Muscle layer of colon (tissue), 2 donors: ENCODE measurements at regions not wholly inside any gene's neighbourhood (a gene's known extent, or its start where the extent isn't known, plus 50 kb on each side); places are given as distances from the start of the nearest gene placed in this dataset.

ENCODE experiments used
- H3K27ac ChIP-seq: one replicate; pipeline ENCODE4 v1.7.0; 2013; ENCODE audit warnings: low read depth, mild to moderate bottlenecking, low read length, moderate library complexity
- H3K27me3 ChIP-seq, 2 donors: one replicate each; pipeline ENCODE4 v1.7.0; 2013; ENCODE audit warnings: low read length in 2 of 2, mild to moderate bottlenecking in 2 of 2; ENCODE audit not compliant: insufficient read depth in 2 of 2, control insufficient read depth in 1 of 2
- H3K36me3 ChIP-seq: one replicate; pipeline ENCODE4 v1.7.0; 2013; ENCODE audit warnings: mild to moderate bottlenecking, low read length; ENCODE audit not compliant: insufficient read depth
- H3K4me1 ChIP-seq: one replicate; pipeline ENCODE4 v1.7.0; 2013; ENCODE audit warnings: mild to moderate bottlenecking, low read length; ENCODE audit not compliant: insufficient read depth
- H3K4me3 ChIP-seq, 2 donors: one replicate each; pipeline ENCODE4 v1.7.0; 2013; ENCODE audit warnings: low read length in 2 of 2, low read depth in 1 of 2, mild to moderate bottlenecking in 1 of 2, moderate library complexity in 1 of 2
- H3K9ac ChIP-seq: one replicate; pipeline ENCODE4 v1.7.0; 2013; ENCODE audit warnings: low read length
- H3K9me3 ChIP-seq: one replicate; pipeline ENCODE4 v1.7.0; 2013; ENCODE audit warnings: mild to moderate bottlenecking, low read length
- donor health status: abdominal sarcoma.
- donor health status: Adenocarcinoma of cecum.

DNA sequence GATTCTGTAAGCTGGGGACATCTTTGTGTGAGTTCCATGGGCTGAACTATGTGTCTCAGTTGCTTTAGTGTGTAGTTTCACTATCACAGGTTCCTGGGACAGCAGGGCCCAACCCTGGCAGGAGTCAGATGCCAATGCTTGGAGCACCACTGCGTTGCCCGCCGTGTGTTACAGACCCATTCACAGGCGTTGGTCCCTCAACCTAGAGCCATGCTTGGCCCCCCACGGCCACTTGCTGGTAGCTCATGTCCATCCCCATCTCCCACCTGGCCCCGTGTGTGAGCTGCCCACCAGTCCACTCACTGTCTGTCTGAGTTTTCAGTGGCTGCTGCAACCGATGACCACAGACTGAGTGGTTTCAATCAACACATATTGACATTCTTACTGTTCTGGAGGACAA lies 546.9 kb downstream of the TCERG1L start:
- Histone ChIP-seq H3K4me3 (no peak overlapping the region), H3K4me1 (no peaks in the 10 kb centered on the region), H3K27me3 (no peaks in the 10 kb centered on the region), H3K36me3 (no peaks in the 10 kb centered on the region), H3K9ac (no peak overlapping the region), H3K9me3 (peaks cover 6% of the 10 kb centered on the region), H3K27ac (no peak overlapping the region)

DNA sequence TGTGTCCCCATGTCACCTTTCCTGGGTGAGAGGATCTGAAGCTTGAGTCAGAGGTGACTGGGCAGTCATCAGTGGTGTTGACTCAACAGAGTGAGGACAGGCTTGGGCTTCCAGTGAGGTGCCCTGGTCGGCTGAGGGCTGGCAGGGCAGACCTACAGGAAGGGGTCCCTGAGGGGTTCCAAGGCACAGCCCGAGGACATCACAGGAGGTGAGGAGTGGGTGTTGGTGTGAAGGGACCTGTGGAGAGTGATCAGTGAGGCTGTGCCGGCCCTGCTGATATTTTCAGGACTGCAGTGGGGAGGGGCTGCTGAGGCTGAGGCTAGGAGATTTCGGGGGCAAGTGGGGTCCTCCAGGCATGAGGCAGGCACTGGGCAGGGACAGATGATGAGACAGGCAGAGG lies 545.5 kb downstream of the TCERG1L start:
- no peak overlapping the region for H3K27ac ChIP-seq
- H3K9me3 ChIP-seq = peaks cover 6% of the 10 kb centered on the region
- no peak overlapping the region for H3K9ac ChIP-seq
- H3K36me3 ChIP-seq = no peaks in the 10 kb centered on the region
- H3K4me1 ChIP-seq = no peaks in the 10 kb centered on the region
- peaks cover 0 to 4% of the 10 kb centered on the region in 2 donors for H3K27me3 ChIP-seq
- no peak overlapping the region for H3K4me3 ChIP-seq

DNA sequence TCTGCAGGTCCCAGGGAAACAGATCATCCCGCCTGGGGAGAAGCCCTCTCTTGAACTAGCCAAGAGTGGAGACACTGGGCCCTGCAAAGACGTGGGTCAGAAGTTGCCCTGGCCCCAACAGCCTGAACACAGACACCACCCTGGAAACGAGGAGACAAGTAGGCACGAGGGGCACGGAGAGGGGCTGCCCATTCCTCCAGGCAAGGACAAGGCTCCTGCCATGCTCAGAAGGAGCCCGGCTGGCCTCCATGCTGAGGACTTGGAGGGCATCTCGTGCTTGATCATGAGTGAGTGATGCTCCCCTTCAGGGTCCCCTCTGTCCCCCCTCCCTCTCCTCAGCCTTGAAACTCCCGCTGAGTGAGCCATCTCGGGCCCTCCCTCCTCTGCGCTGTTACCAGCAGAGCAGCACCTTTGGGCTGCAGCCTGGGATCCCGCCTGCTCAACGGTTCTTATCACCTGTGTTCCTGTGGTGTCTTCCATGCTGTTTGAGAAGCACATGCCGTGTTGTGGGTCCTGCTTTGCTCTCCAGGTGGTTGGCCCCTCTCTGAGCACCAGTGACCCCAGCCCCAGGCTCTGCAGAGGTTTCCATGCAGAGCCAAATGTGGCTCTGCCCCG lies 544.3 kb downstream of the TCERG1L start:
- no peak overlapping the region for H3K27ac ChIP-seq
- H3K4me3 ChIP-seq = no peak overlapping the region
- H3K9ac ChIP-seq = no peak overlapping the region
- H3K4me1 ChIP-seq = no peaks in the 10 kb centered on the region
- H3K9me3 ChIP-seq = peaks cover 6% of the 10 kb centered on the region
- H3K27me3 ChIP-seq = peaks cover 0 to 4% of the 10 kb centered on the region in 2 donors
- no peaks in the 10 kb centered on the region for H3K36me3 ChIP-seq

DNA sequence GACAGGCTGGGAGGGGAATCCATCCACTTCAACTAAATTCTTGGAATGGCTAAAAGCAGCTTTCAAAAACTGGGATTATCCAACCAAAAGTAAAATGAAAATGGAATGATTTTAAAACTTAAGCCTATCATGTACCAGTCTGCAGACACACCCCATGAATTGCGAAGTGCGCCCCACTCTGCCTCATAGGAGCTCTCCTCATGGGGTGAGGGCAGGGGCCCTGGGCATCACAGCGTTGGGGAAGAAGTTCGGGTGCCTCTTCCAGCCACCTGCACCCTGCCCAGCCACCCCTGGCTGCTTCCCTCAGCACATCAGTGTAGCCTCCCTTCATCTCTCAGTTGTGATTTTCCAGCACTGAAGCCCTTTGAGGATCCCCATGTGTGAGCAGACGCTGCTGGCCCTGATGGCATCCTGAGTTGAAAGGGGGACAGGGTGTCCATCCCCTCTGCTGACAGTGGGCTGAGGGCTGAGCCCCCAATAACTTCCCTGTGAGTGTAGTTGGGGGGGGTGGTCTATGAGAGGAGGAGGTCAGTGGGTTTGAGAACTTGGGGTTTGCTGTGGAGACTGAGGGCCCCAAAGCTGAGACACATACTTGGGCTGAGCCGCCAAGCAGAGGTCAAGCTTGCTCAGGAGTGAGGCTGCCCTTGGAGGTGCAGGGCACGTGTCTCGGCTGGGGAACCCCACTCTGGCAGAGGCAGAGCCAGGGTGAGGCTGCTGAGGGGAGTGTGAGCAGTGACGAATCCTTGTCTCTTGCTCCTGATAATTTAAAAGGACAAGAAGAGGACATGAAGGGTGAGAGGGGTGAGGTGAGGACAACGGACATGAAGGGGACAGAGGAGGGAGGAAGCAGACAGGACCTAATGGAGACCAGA lies 542.1 kb downstream of the TCERG1L start:
- Histone ChIP-seq H3K9ac (no peak overlapping the region), H3K4me1 (no peaks in the 10 kb centered on the region), H3K27me3 (peaks cover 0 to 4% of the 10 kb centered on the region in 2 donors), H3K27ac (no peak overlapping the region), H3K4me3 (no peak overlapping the region), H3K9me3 (peaks cover 6% of the 10 kb centered on the region), H3K36me3 (no peaks in the 10 kb centered on the region)

DNA sequence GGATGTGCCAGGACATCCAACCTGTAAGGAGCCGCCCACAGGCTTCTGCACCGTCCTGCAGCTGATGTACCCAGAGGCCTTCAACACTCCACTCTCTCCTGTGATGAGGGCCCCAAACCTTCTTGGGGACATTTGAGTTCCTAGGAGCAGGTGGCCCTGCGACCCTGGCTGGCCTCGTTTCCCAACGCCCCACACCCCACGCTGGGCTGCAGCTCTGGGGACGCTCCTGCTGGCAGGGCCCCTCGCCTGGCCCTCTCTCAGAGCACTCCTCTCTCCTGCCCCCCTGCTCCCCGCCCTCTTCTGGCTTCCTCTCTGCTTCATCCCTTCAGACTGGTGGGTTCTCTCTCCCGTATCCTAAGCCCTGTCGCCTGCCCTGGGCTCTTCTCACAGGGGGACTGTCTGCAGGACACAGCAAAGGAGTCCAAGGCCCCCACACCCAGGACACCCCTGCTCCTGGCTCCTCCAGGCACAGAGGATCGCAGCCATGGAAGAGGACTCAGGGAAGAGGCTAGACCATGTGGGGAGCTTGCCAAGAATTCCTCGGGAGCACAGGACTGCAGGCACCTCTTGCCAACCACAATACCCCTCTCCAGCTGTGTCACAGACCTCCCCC lies 541.4 kb downstream of the TCERG1L start:
- no peaks in the 10 kb centered on the region for H3K4me1 ChIP-seq
- H3K27ac ChIP-seq = no peak overlapping the region
- no peaks in the 10 kb centered on the region for H3K36me3 ChIP-seq
- H3K9ac ChIP-seq = no peak overlapping the region
- H3K4me3 ChIP-seq = no peak overlapping the region
- peaks cover 6% of the 10 kb centered on the region for H3K9me3 ChIP-seq
- H3K27me3 ChIP-seq = peaks cover 0 to 4% of the 10 kb centered on the region in 2 donors

DNA sequence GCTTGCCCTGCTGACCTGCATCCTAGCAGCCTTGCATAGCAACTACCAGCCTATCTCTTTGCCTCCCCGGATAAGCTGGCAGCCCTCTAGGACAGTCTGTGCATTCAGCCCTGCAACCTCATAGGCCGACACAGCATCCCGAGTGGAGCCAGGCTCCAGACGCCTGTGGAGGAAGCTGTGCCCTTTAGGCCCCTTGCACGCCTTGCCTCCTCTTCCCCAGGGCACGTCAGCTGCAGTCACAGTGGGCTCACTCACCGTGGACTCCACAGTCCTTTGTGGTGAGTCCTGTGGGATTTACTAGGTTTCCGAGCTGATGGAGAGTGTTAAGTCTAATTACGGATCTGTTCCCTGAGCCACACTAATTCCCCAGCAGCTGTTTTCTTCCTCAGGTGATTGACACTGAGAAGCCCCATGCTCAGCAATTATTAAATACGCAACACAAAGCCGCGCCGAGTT lies 540.0 kb downstream of the TCERG1L start:
- Histone ChIP-seq H3K36me3 (no peaks in the 10 kb centered on the region), H3K27ac (no peak overlapping the region), H3K4me1 (no peaks in the 10 kb centered on the region), H3K27me3 (peaks cover 0 to 4% of the 10 kb centered on the region in 2 donors), H3K9ac (no peak overlapping the region), H3K4me3 (no peak overlapping the region), H3K9me3 (peaks cover 6% of the 10 kb centered on the region)

DNA sequence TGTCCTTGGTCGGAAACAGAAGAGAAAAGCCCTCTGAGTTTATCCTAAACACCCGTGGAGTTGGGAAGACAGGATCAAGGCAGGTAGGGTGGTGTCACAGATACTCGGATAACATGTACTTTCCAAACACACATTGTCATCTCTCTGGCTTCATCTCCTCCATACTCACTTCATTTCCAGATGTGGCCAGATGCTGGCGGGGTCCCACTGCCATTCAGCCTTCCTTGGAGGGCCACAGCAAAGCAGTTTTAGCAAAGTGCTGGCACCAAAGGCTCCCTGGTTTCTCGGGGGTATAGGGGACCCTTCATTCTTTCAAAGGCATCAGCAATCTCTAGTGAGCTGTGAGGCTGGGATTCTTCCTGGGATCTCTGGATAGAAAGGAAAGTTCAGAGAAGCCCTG lies 539.5 kb downstream of the TCERG1L start:
- H3K27me3 ChIP-seq = peaks cover 0 to 4% of the 10 kb centered on the region in 2 donors
- H3K9ac ChIP-seq = no peak overlapping the region
- H3K36me3 ChIP-seq = no peaks in the 10 kb centered on the region
- no peak overlapping the region for H3K27ac ChIP-seq
- no peak overlapping the region for H3K4me3 ChIP-seq
- no peaks in the 10 kb centered on the region for H3K4me1 ChIP-seq
- H3K9me3 ChIP-seq = peaks cover 6% of the 10 kb centered on the region

DNA sequence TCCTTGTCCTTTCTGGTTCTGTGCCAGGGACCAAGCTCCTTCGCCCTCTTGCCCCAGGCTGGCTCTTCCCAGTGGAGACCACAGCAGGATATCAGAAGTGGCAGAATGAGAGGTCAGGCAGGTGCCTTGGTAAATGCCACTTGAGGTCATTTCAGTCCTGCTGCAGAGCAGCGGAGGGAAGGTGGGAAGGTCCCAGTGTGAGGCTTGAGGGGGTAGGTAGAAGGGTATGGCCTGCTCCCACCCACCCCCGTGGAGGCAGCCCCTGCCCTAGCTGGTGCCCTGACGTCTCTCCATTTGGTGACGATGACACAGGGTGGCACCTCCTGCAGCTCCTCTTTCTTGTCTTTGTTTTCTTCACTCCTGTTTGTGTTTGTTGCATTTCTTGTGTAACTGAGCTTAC lies 538.8 kb downstream of the TCERG1L start:
- Histone ChIP-seq H3K36me3 (no peaks in the 10 kb centered on the region), H3K27me3 (peaks cover 0 to 4% of the 10 kb centered on the region in 2 donors), H3K4me3 (no peak overlapping the region), H3K9me3 (peaks cover 2% of the 10 kb centered on the region), H3K9ac (no peak overlapping the region), H3K4me1 (no peaks in the 10 kb centered on the region), H3K27ac (no peak overlapping the region)

DNA sequence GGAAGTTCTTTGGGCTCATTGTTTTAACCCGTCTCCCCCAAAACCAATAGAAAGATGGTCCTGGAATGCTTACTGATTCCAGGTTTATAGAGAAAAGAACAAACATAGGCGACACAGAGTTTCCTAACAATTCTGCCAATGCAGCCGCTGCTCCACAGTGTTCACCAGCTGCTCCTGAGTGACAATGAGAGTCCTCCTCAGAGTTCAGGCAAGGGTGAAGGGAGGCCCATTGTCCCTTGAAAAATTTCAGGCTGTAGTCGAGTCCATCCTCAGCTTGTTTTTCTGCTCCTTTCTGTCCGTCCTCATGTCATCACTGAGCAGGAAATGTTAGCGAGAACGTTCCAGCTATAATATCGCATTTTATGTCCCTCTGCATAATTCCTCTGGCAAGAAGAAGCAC lies 537.6 kb downstream of the TCERG1L start:
- Histone ChIP-seq H3K4me3 (no peak overlapping the region), H3K4me1 (no peaks in the 10 kb centered on the region), H3K9me3 (no peaks in the 10 kb centered on the region), H3K27ac (no peak overlapping the region), H3K9ac (no peak overlapping the region), H3K36me3 (no peaks in the 10 kb centered on the region), H3K27me3 (peaks cover 0 to 4% of the 10 kb centered on the region in 2 donors)

DNA sequence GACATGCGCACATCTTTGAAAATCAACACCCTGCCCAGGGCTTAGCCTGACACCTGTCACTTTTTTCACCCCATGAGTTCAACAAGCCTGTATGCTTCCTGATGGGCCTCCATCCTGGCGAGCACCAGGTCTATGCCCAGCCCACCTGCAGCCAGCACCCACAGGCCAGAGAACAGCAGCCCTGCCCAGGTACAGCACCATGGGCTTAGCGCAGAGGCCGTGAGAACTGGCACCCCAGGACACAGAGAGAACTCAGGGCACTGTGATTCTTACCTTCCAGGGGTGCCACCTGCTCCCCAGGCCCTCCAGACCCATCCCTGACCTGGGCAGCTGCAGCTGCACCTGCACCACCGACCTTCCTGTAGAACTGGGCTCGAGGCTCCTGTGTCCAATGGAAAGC lies 536.6 kb downstream of the TCERG1L start:
- Histone ChIP-seq H3K9me3 (no peaks in the 10 kb centered on the region), H3K4me3 (no peak overlapping the region), H3K36me3 (no peaks in the 10 kb centered on the region), H3K9ac (no peak overlapping the region), H3K27ac (no peak overlapping the region), H3K4me1 (no peaks in the 10 kb centered on the region), H3K27me3 (peaks cover 0 to 4% of the 10 kb centered on the region in 2 donors)

DNA sequence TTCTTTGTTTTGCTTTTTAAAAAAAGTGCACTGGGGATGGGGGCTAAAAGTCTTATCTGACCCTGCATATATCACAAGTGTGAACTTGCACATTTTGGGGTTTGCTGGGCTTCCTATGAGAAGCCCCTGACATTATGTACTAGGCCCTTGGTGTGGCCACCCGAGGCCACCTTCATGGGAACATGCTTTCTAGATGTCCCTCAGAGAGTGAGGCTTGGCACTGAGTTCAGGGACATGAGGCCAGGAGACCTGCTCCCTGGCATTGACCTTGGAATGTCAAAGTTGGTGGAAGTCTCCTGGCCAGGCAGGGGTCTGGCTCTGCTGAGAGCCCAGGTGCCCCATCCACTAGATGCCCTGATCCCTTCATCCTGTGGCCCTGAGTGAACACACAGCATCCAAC lies 536.2 kb downstream of the TCERG1L start:
- Histone ChIP-seq H3K9ac (no peak overlapping the region), H3K4me1 (no peaks in the 10 kb centered on the region), H3K9me3 (no peaks in the 10 kb centered on the region), H3K27ac (no peak overlapping the region), H3K36me3 (no peaks in the 10 kb centered on the region), H3K27me3 (peaks cover 0 to under 1% of the 10 kb centered on the region in 2 donors), H3K4me3 (no peak overlapping the region)
